HFFc6 (cell line): ENCODE measurements at regions not wholly inside any gene's neighbourhood (a gene's known extent, or its start where the extent isn't known, plus 50 kb on each side); places are given as distances from the start of the nearest gene placed in this dataset.

Experiments used
- DNase-seq: peaks from one replicate; pipeline ENCODE4 v3.0.0-alpha.2; 2018
- H3K27ac Mint-ChIP-seq: 2 replicates; pipeline ENCODE4 v1.8.0; 2020; ENCODE audit warnings: mild to moderate bottlenecking, mixed read lengths
- H3K27me3 Mint-ChIP-seq: 2 replicates; pipeline ENCODE4 v1.8.0; 2021; ENCODE audit warnings: mild to moderate bottlenecking, moderate library complexity, mixed read lengths; ENCODE audit not compliant: insufficient read depth
- H3K36me3 Mint-ChIP-seq: 2 replicates; pipeline ENCODE4 v1.8.0; 2021; ENCODE audit warnings: low read depth, mixed read lengths
- H3K4me1 Mint-ChIP-seq: 2 replicates; pipeline ENCODE4 v1.8.0; 2020; ENCODE audit warnings: low read depth, mixed read lengths
- H3K4me3 Mint-ChIP-seq: 2 replicates; pipeline ENCODE4 v1.8.0; 2020; ENCODE audit warnings: mild to moderate bottlenecking, moderate library complexity, mixed read lengths
- H3K9me3 Mint-ChIP-seq: 2 replicates; pipeline ENCODE4 v1.8.0; 2020; ENCODE audit warnings: mild to moderate bottlenecking, mixed read lengths
- TF ChIP-seq, protein P1 (sequence below): fragments of 200-600 bp; sonication (generic); IDR thresholded peaks from 2 replicates; pipeline ENCODE4 v1.5.0; 2021; ENCODE audit warnings: antibody characterized with exemption, mild to moderate bottlenecking

DNA sequence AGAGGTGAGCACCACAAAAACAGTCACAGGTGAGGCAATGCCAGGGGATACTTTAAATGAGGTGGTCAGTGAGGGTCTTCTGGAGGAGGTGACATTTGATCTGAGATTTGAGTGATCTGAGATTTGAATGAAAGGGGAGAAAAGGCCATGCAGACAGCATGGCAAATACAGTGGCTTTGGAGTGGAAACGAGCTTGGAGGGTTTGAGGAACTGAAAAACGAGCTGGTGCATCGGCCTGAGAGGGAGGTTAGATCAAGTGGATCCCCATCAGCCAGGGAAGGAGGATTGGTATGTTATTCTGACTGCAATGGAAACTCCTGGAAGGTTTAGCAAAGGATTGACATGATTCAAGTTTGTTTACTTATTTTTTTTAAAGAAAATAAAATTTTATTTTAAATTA, 245.1 kb downstream of the KCNS3 start:
- TF ChIP-seq, protein P1, sequence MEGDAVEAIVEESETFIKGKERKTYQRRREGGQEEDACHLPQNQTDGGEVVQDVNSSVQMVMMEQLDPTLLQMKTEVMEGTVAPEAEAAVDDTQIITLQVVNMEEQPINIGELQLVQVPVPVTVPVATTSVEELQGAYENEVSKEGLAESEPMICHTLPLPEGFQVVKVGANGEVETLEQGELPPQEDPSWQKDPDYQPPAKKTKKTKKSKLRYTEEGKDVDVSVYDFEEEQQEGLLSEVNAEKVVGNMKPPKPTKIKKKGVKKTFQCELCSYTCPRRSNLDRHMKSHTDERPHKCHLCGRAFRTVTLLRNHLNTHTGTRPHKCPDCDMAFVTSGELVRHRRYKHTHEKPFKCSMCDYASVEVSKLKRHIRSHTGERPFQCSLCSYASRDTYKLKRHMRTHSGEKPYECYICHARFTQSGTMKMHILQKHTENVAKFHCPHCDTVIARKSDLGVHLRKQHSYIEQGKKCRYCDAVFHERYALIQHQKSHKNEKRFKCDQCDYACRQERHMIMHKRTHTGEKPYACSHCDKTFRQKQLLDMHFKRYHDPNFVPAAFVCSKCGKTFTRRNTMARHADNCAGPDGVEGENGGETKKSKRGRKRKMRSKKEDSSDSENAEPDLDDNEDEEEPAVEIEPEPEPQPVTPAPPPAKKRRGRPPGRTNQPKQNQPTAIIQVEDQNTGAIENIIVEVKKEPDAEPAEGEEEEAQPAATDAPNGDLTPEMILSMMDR: no peak
- Mint-ChIP-seq H3K27me3 (peaks cover 4% of the 10 kb centered on the region; the same call in 1 of the 2 replicates), H3K4me3 (no peak overlapping the region), H3K4me1 (peaks cover 10% of the 10 kb centered on the region; the same call in 1 of the 2 replicates), H3K9me3 (no peaks in the 10 kb centered on the region), H3K27ac (no peak overlapping the region), H3K36me3 (no peaks in the 10 kb centered on the region)
- no peak for DNase-seq

DNA sequence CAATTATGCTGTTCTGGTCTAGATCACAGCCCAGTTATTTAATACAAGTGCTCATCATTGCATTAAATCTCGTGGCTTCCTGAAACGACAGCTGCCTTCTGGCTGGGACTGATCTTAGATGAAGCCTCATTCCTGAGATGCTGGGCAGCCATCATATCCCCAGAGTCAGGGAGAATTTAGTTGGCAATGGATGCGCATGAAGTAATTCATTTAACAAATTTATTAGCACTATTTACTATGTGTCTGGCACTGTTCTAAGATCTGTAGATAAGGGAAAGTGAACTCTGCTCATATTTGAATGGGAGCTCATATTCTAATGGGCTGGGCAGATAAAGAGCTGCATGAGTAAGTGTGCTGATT, 244.7 kb downstream of the KCNS3 start:
- Mint-ChIP-seq H3K4me3 (no peak overlapping the region), H3K36me3 (no peaks in the 10 kb centered on the region), H3K4me1 (peaks cover 10% of the 10 kb centered on the region; the same call in 1 of the 2 replicates), H3K27ac (no peak overlapping the region), H3K27me3 (peaks cover 4% of the 10 kb centered on the region; the same call in 1 of the 2 replicates), H3K9me3 (no peaks in the 10 kb centered on the region)
- no peak for DNase-seq
- TF ChIP-seq, protein P1: no peak

DNA sequence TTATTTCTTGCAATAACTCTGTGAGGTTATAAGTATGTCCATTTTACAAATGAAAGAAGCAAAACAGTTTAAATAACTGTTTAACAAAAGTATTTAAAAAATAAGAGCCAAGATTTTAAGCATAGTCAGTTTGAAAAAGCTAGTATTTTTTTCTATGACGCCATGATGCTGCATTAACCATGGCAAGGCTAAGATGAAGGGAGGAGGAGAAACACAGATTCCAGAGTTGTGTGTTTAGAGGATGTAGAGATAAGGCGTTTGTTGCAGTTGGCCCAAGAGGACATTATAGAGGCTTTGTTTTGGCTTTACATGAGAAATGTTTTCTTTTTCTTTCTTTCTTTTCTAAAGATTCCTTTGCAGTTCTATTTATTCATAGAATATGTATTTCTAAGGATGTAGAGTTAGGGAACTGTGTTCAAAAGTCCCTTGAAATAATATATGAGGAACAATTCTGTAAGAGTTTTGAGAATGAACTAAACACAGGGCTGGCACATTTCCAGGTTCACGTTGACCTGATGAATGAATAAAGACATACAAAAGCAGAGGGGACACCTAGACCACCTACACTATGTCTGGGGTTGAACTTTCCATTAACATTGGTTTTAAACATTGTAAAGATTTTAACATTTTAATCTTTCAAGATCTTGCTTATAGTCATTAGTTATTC, 244.2 kb downstream of the KCNS3 start:
- H3K4me3 Mint-ChIP-seq: no peak overlapping the region
- DNase-seq: no peak
- no peaks in the 10 kb centered on the region for H3K36me3 Mint-ChIP-seq

DNA sequence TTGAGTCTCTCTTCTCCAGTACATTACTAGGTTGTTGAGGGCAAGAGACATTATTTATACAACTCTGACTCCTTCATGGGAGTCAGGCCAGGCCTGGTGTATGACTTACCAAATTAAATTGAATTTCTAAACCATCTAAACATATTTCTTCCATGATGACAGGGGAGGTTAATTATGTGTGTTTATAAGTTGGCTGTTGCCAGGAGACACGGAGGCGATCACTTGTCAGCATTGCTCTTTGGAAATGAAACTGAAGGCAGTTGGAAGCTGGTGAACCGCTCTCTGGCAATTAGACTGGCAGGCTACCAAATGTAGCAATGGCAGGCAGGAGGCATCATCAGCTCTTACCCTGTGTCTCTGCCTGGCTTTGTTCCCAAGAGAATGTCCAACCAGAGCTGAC, 241.4 kb downstream of the KCNS3 start:
- Mint-ChIP-seq H3K4me3 (no peak overlapping the region; the same call in 1 of the 2 replicates), H3K27ac (no peak overlapping the region), H3K4me1 (peaks cover 10% of the 10 kb centered on the region; the same call in 1 of the 2 replicates), H3K36me3 (no peaks in the 10 kb centered on the region), H3K27me3 (peaks cover 4% of the 10 kb centered on the region; the same call in 1 of the 2 replicates), H3K9me3 (no peaks in the 10 kb centered on the region)
- TF ChIP-seq, protein P1: no peak
- peak; percentile 35 for DNase-seq

More for the DNA sequence above, 244.2 kb downstream of the KCNS3 start:
- Mint-ChIP-seq H3K27me3 (peaks cover 4% of the 10 kb centered on the region; the same call in 1 of the 2 replicates), H3K4me1 (peaks cover 10% of the 10 kb centered on the region; the same call in 1 of the 2 replicates), H3K9me3 (no peaks in the 10 kb centered on the region), H3K27ac (no peak overlapping the region)
- TF ChIP-seq, protein P1: no peak

DNA sequence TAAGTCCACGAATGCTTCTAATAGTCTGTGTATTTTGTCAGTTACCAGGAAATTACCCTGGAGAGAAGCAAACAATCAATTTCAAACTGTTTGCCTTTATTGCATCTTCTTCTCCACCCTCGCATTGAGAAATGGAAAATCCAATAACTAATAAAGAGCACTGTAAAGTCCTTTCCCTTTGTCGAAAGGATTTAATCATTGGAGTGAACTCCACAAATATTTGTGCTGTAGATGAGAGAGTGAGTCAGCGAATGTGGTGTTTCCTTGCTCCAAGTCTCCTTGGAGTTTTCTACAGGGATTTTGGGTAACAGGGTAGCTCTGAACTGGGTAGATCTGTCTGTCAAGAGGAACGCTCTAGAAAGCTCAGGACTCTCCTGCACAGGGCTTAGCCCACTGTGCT, 240.2 kb downstream of the KCNS3 start:
- TF ChIP-seq, protein P1: no peak
- Mint-ChIP-seq H3K27me3 (peaks cover 4% of the 10 kb centered on the region; the same call in 1 of the 2 replicates), H3K27ac (no peak overlapping the region), H3K4me1 (peaks cover 10% of the 10 kb centered on the region; the same call in 1 of the 2 replicates), H3K9me3 (no peaks in the 10 kb centered on the region), H3K36me3 (no peaks in the 10 kb centered on the region), H3K4me3 (no peak overlapping the region)
- no peak for DNase-seq
